Peyer's patch (tissue), 4 donors: ENCODE measurements at regions not wholly inside any gene's neighbourhood (a gene's known extent, or its start where the extent isn't known, plus 50 kb on each side); places are given as distances from the start of the nearest gene placed in this dataset.

Experiments used
- CTCF ChIP-seq, 6 experiments: fragments of 450-650 bp in 4 of 6; fragments of 200-600 bp in 2 of 6; sonication (generic) in 1 of 6; IDR thresholded peaks; one replicate each; pipeline ENCODE4 v1.5.1; 2017 to 2019; ENCODE audit warnings: antibody characterized with exemption in 6 of 6, mild to moderate bottlenecking in 3 of 6, moderate library complexity in 1 of 6
- POLR2A ChIP-seq, 2 donors: fragments of 450-650 bp; IDR thresholded peaks; one replicate each; pipeline ENCODE4 v1.5.1; 2017; ENCODE audit warnings: antibody characterized with exemption in 2 of 2, mild to moderate bottlenecking in 2 of 2, moderate library complexity in 2 of 2

- TF ChIP-seq CTCF (IDR thresholded peaks at IDR 0.05): no peak
- TF ChIP-seq POLR2A (IDR thresholded peaks at IDR 0.05): no peak
These were observed 80.7 kb upstream of the NAV2 start for GRCh38 chr11:19631712-19632498.
